H1 (cell line): ENCODE measurements at regions not wholly inside any gene's neighbourhood (a gene's known extent, or its start where the extent isn't known, plus 50 kb on each side); places are given as distances from the start of the nearest gene placed in this dataset.

Source experiments
- CTCF ChIA-PET: fragments of 300-600 bp; sonication (Branson Sonifier 250); formaldehyde crosslinking; loops from one replicate; lab custom pipeline; 2021; ENCODE audit not compliant: partially characterized antibody; lab: Charles Lee
- POLR2A ChIA-PET: fragments of 300-600 bp; sonication (Branson Sonifier 250); formaldehyde crosslinking; loops from one replicate; lab custom pipeline; 2021; ENCODE audit warnings: inconsistent platforms; ENCODE audit not compliant: partially characterized antibody; lab: Charles Lee
- DNase-seq, 2 experiments: peaks; one replicate each; pipeline versions ENCODE4 v3.0.0 to v3.0.0-alpha.2; 2010 to 2022; ENCODE audit warnings: low spot score in 2 of 2, low read depth in 1 of 2, mixed read lengths in 1 of 2
- FAIRE-seq: peaks from 2 replicates; lab custom pipeline; 2011; peaks lifted over from hg19 to GRCh38; lab: Jason Lieb, UNC
- H2AFZ ChIP-seq: 2 replicates; pipeline ENCODE4 v1.8.1; 2012; ENCODE audit warnings: low read length, inconsistent platforms
- H2AK5ac ChIP-seq: 2 replicates; pipeline ENCODE4 v1.6.1; 2013; ENCODE audit warnings: low read depth, low read length
- H2BK120ac ChIP-seq: replicated peaks from 2 replicates; pipeline ENCODE3; 2013; ENCODE audit warnings: low read depth, low read length, inconsistent platforms
- H2BK12ac ChIP-seq: 2 replicates; pipeline ENCODE4 v1.6.1; 2013; ENCODE audit warnings: low read depth, low read length
- H2BK15ac ChIP-seq: 2 replicates; pipeline ENCODE4 v1.6.1; 2013; ENCODE audit warnings: low read length
- H2BK20ac ChIP-seq: 2 replicates; pipeline ENCODE4 v1.6.1; 2013; ENCODE audit warnings: low read length
- H2BK5ac ChIP-seq: 2 replicates; pipeline ENCODE4 v1.6.1; 2013; ENCODE audit warnings: low read depth, low read length
- H3K14ac ChIP-seq: 2 replicates; pipeline ENCODE4 v1.6.1; 2013; ENCODE audit warnings: inconsistent platforms; ENCODE audit not compliant: insufficient read length
- H3K18ac ChIP-seq: 2 replicates; pipeline ENCODE4 v1.6.1; 2013; ENCODE audit warnings: low read length; ENCODE audit errors: extremely low read depth
- H3K23ac ChIP-seq: 2 replicates; pipeline ENCODE4 v1.6.1; 2013; ENCODE audit warnings: inconsistent platforms; ENCODE audit not compliant: insufficient read length
- H3K23me2 ChIP-seq: 2 replicates; pipeline ENCODE4 v1.6.1; 2013; ENCODE audit warnings: low read depth, low read length
- H3K27ac ChIP-seq: 2 replicates; pipeline ENCODE4 v1.6.1; 2011; ENCODE audit warnings: low read depth, low read length, inconsistent platforms
- H3K27me3 ChIP-seq, 4 experiments: replicated peaks in 1 of 4; 1 replicate in 1 of 4; 2 replicates in 3 of 4; pipeline versions ENCODE4 v1.6.1 to v1.8.1; 2011 to 2013; ENCODE audit warnings: low read length in 3 of 4, mild to moderate bottlenecking in 3 of 4, inconsistent platforms in 2 of 4, mixed read lengths in 2 of 4, moderate library complexity in 1 of 4; ENCODE audit not compliant: control insufficient read depth in 3 of 4, insufficient read depth in 3 of 4; ENCODE audit errors: extremely low read depth in 1 of 4
- H3K36me3 ChIP-seq, 4 experiments: 2 replicates each; pipeline versions ENCODE4 v1.6.1 to v1.8.1; 2011 to 2013; ENCODE audit warnings: mild to moderate bottlenecking in 4 of 4, low read length in 3 of 4, moderate library complexity in 2 of 4, control low read depth in 1 of 4, inconsistent platforms in 1 of 4; ENCODE audit not compliant: insufficient read depth in 4 of 4, control insufficient read depth in 2 of 4
- H3K4ac ChIP-seq: replicated peaks from 2 replicates; pipeline ENCODE3; 2013; ENCODE audit warnings: low read length, low read depth, mixed read lengths, inconsistent platforms; ENCODE audit not compliant: insufficient read length
- H3K4me1 ChIP-seq, 4 experiments: replicated peaks in 1 of 4; 1 replicate in 1 of 4; 2 replicates in 3 of 4; pipeline versions ENCODE4 v1.6.1 to v1.8.1; 2011 to 2013; ENCODE audit warnings: low read length in 3 of 4, inconsistent platforms in 2 of 4, mixed read lengths in 1 of 4; ENCODE audit not compliant: insufficient read depth in 4 of 4, control insufficient read depth in 3 of 4
- H3K4me2 ChIP-seq, 2 experiments: 2 replicates each; pipeline versions ENCODE4 v1.6.1 to v1.8.1; 2011 to 2013; ENCODE audit warnings: low read depth in 2 of 2, low read length in 2 of 2, control low read depth in 1 of 2, inconsistent platforms in 1 of 2, mild to moderate bottlenecking in 1 of 2; ENCODE audit not compliant: insufficient read depth in 1 of 2
- H3K4me3 ChIP-seq, 4 experiments: fragments of 200-600, 300-600 bp in 1 of 4; sonication (generic), shearing (Covaris generic), sonication (Bioruptor Twin) in 1 of 4; 2 replicates each; pipeline versions ENCODE4 v1.5.1 to v1.8.1; 2011 to 2016; ENCODE audit warnings: low read length in 4 of 4, low read depth in 3 of 4, control low read depth in 2 of 4, inconsistent platforms in 2 of 4, mild to moderate bottlenecking in 2 of 4, mixed read lengths in 1 of 4, moderate library complexity in 1 of 4; ENCODE audit not compliant: insufficient read depth in 2 of 4; ENCODE audit errors: extremely low read depth in 1 of 4
- H3K56ac ChIP-seq: replicated peaks from 2 replicates; pipeline ENCODE3; 2013; ENCODE audit warnings: low read depth, mild to moderate bottlenecking, mixed read lengths, low read length, inconsistent platforms; ENCODE audit not compliant: insufficient read length
- H3K79me1 ChIP-seq: 2 replicates; pipeline ENCODE4 v1.6.1; 2013; ENCODE audit warnings: low read depth, low read length, control low read depth
- H3K79me2 ChIP-seq, 2 experiments: 2 replicates each; pipeline versions ENCODE4 v1.6.1 to v1.8.1; 2012 to 2013; ENCODE audit warnings: low read length in 2 of 2, mild to moderate bottlenecking in 2 of 2, inconsistent platforms in 1 of 2; ENCODE audit not compliant: insufficient read depth in 2 of 2, control insufficient read depth in 1 of 2
- H3K9ac ChIP-seq, 4 experiments: replicated peaks in 1 of 4; 1 replicate in 1 of 4; 2 replicates in 3 of 4; pipeline versions ENCODE4 v1.6.1 to v1.8.1; 2011 to 2013; ENCODE audit warnings: low read depth in 3 of 4, low read length in 3 of 4, control low read depth in 2 of 4, mild to moderate bottlenecking in 2 of 4, moderate library complexity in 2 of 4, inconsistent platforms in 1 of 4; ENCODE audit errors: extremely low read depth in 1 of 4
- H3K9me3 ChIP-seq, 2 experiments: 2 replicates each; pipeline versions ENCODE4 v1.6.1 to v1.8.1; 2012 to 2013; ENCODE audit warnings: mild to moderate bottlenecking in 2 of 2, moderate library complexity in 2 of 2, control low read depth in 1 of 2, inconsistent platforms in 1 of 2, low read depth in 1 of 2, low read length in 1 of 2, mixed read lengths in 1 of 2; ENCODE audit not compliant: insufficient read depth in 2 of 2
- H4K20me1 ChIP-seq, 2 experiments: replicated peaks in 1 of 2; 2 replicates each; pipeline versions ENCODE3 to v1.8.1; 2011 to 2013; ENCODE audit warnings: inconsistent platforms in 2 of 2, low read length in 2 of 2, mild to moderate bottlenecking in 1 of 2; ENCODE audit not compliant: insufficient read depth in 2 of 2, control insufficient read depth in 1 of 2
- H4K5ac ChIP-seq: 2 replicates; pipeline ENCODE4 v1.6.1; 2013; ENCODE audit warnings: low read length, low read depth, mixed read lengths, inconsistent platforms; ENCODE audit not compliant: insufficient read length
- H4K8ac ChIP-seq: 2 replicates; pipeline ENCODE4 v1.8.0; 2013; ENCODE audit warnings: mild to moderate bottlenecking, moderate library complexity, low read length, inconsistent platforms; ENCODE audit not compliant: insufficient read depth; ENCODE audit errors: extremely low read depth
- H4K91ac ChIP-seq: replicated peaks from 2 replicates; pipeline ENCODE3; 2013; ENCODE audit warnings: low read length, mixed read lengths, inconsistent platforms; ENCODE audit not compliant: insufficient read length
- ATF3 ChIP-seq: IDR thresholded peaks from 2 replicates; pipeline ENCODE4 v1.6.1; 2011; ENCODE audit warnings: low read depth, mild to moderate bottlenecking, low read length; ENCODE audit not compliant: insufficient read depth
- SIX5 ChIP-seq: IDR thresholded peaks from 2 replicates; pipeline ENCODE4 v1.6.1; 2011; ENCODE audit warnings: mild to moderate bottlenecking, low read depth, low read length
- TBP ChIP-seq: IDR thresholded peaks from 2 replicates; pipeline ENCODE4 v1.6.1; 2011; ENCODE audit warnings: low read depth, low read length, improper control_type of control experiment
- WGBS, 2 experiments: shearing (Covaris generic) in 1 of 2; methylation state at CpG; one replicate each; pipeline versions ENCODE4 v1.1.6 to v1.1.7; 2013 to 2015; ENCODE audit warnings: low lambda C conversion rate in 2 of 2, mixed read lengths in 2 of 2, inconsistent platforms in 1 of 2, low coverage in 1 of 2, missing lambda C conversion rate in 1 of 2; ENCODE audit not compliant: insufficient replicate concordance in 2 of 2, insufficient coverage in 1 of 2, insufficient read length in 1 of 2; ENCODE audit errors: extremely low coverage in 1 of 2, missing lambda C conversion rate in 1 of 2; 5-methylcytosine and 5-hydroxymethylcytosine counted together

DNA sequence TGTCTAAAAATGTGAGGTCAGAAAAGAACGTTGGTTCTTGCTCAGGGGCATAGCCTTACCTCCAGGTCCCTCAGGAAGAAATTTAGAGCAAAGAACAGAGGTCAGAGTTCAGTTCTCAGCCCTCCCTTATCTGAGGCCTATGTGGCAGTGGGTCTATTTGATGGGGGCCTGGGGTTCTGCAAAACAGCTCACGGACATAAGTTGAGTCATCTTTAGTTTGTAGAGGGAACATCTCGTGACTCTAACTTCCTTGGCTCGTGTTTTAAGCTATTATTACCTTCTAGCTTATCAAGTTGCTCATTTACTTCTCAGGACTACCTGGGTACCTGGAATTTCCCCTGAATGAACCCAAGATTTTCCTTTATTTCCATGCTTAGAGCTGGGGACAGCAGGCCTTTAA lies 91.3 kb upstream of the AMOTL1 start:
- Histone ChIP-seq H3K4me2 (no peak overlapping the region), H2BK5ac (no peak overlapping the region), H3K14ac (no peak overlapping the region), H3K9ac (no peak overlapping the region), H2BK20ac (no peak overlapping the region), H3K79me1 (no peaks in the 10 kb centered on the region), H2BK12ac (no peak overlapping the region), H2BK15ac (no peak overlapping the region), H3K23ac (no peak overlapping the region), H3K27me3 (no peaks in the 10 kb centered on the region; a peak in 1 of 7 replicates), H2BK120ac (no peak overlapping the region), H2AK5ac (no peak overlapping the region), H3K79me2 (no peaks in the 10 kb centered on the region), H4K20me1 (no peaks in the 10 kb centered on the region), H3K4me1 (peaks cover 0 to 7% (median 0%) of the 10 kb centered on the region in 4 experiments; a peak in 1 of 7 replicates), H2AFZ (no peak overlapping the region), H3K4me3 (no peak overlapping the region), H4K8ac (no peak overlapping the region), H3K4ac (no peak overlapping the region), H3K18ac (no peak overlapping the region)
- POLR2A ChIA-PET: interaction anchor here (1.1 to 17.2 kb wide), 5 partner anchors 10 to 57 kb away, joined by 3 to 167 read pairs (median 6); no protein-coding TSS in a partner anchor
- DNase-seq (no peak), FAIRE-seq (no peak)
- CTCF ChIA-PET: interaction anchor here (1.3 to 7.0 kb wide), 3 partner anchors 18 to 64 kb away, joined by 3 to 33 read pairs (median 4); no protein-coding TSS in a partner anchor
- no peak for TF ChIP-seq ATF3
- TF ChIP-seq SIX5: no peak
- no peak for TF ChIP-seq TBP
- TF ChIP-seq, all 59 proteins: peak for 0
- Histone ChIP-seq H3K56ac (no peak overlapping the region), H3K23me2 (no peaks in the 10 kb centered on the region), H4K91ac (no peak overlapping the region), H3K9me3 (no peaks in the 10 kb centered on the region), H4K5ac (no peak overlapping the region), H3K27ac (no peak overlapping the region), H3K36me3 (no peaks in the 10 kb centered on the region)
- 95% methylated on average over 4 of the region's 4 CpGs; no CpG with 5 or more reads in 1 of the 2 experiments for WGBS, 2 experiments
